Activated T-cell treated with anti-CD3 and anti-CD28 coated beads, Interleukin-2, amount 50 U/mL, for 72 hours (primary cell): ENCODE measurements at regions not wholly inside any gene's neighbourhood (a gene's known extent, or its start where the extent isn't known, plus 50 kb on each side); places are given as distances from the start of the nearest gene placed in this dataset.
A peak's percentile ranks its signal among the peaks of the same experiment; 100 is the strongest.
"Not testable (repeated sequence)": the region's sequence is repeated elsewhere in the genome, so short reads cannot be mapped to it uniquely, and the experiment has no call there.

Source experiments
- ATAC-seq, 2 donors: fragments of 150-1000 bp; cut with Tn5 transposase; replicated peaks in 1 of 2; 2 replicates each; pipeline ENCODE4 v1.10.0; 2021; ENCODE audit warnings: moderate library complexity in 2 of 2, mild to moderate bottlenecking in 1 of 2
- DNase-seq, 2 donors: peaks; one replicate each; pipeline ENCODE4 v3.0.0; 2021 to 2022; ENCODE audit warnings: mixed read lengths in 1 of 2
- H3K27ac Mint-ChIP-seq: one replicate; pipeline ENCODE4 v1.8.0; 2022; ENCODE audit warnings: mild to moderate bottlenecking, moderate library complexity, mixed read lengths
- H3K27me3 Mint-ChIP-seq: one replicate; pipeline ENCODE4 v1.8.0; 2022; ENCODE audit warnings: low read depth, mixed read lengths
- H3K36me3 Mint-ChIP-seq, 2 donors: one replicate each; pipeline ENCODE4 v1.8.0; 2022; ENCODE audit warnings: mixed read lengths in 2 of 2, mild to moderate bottlenecking in 1 of 2; ENCODE audit not compliant: insufficient read depth in 2 of 2
- H3K4me1 Mint-ChIP-seq: one replicate; pipeline ENCODE4 v1.8.0; 2022; ENCODE audit warnings: low read depth, mixed read lengths
- H3K4me3 Mint-ChIP-seq, 2 donors: one replicate each; pipeline ENCODE4 v1.8.0; 2022; ENCODE audit warnings: mild to moderate bottlenecking in 2 of 2, mixed read lengths in 2 of 2, moderate library complexity in 2 of 2
- H3K9me3 Mint-ChIP-seq, 2 donors: one replicate each; pipeline ENCODE4 v1.8.0; 2022; ENCODE audit warnings: mixed read lengths in 2 of 2

- ATAC-seq (no peak), DNase-seq (no peak)
- H3K27me3 Mint-ChIP-seq: no peaks in the 10 kb centered on the region
- H3K36me3 Mint-ChIP-seq: no peaks in the 10 kb centered on the region
- no peak overlapping the region for H3K4me3 Mint-ChIP-seq
- H3K27ac Mint-ChIP-seq: no peak overlapping the region
- H3K4me1 Mint-ChIP-seq: peaks cover 5% of the 10 kb centered on the region
- peaks cover 0 to 2% of the 10 kb centered on the region in 2 donors for H3K9me3 Mint-ChIP-seq
These were observed 299.3 kb upstream of the DDI1 start for GRCh38 chr11:103737037-103737622.

- peaks cover 5% of the 10 kb centered on the region for H3K4me1 Mint-ChIP-seq
- H3K9me3 Mint-ChIP-seq: peaks cover 0 to 3% of the 10 kb centered on the region in 2 donors
- no peak overlapping the region for H3K4me3 Mint-ChIP-seq
- no peak for ATAC-seq
- no peaks in the 10 kb centered on the region for H3K27me3 Mint-ChIP-seq
- no peak overlapping the region for H3K27ac Mint-ChIP-seq
- H3K36me3 Mint-ChIP-seq: no peaks in the 10 kb centered on the region
- DNase-seq: no peak
These were observed 298.7 kb upstream of the DDI1 start for GRCh38 chr11:103737747-103738146.

- H3K9me3 Mint-ChIP-seq, H3K27me3 Mint-ChIP-seq, H3K4me1 Mint-ChIP-seq, DNase-seq, H3K36me3 Mint-ChIP-seq, ATAC-seq, H3K27ac Mint-ChIP-seq: not testable (repeated sequence)
- peak overlapping the region; percentile 34 to 62 for H3K4me3 Mint-ChIP-seq
These were observed 297.2 kb upstream of the DDI1 start for GRCh38 chr11:103739074-103739796.

GRCh38 chr11:103744496-103745153, 291.8 kb upstream of the DDI1 start:
- no peak for ATAC-seq
- no peak for DNase-seq
- H3K4me1 Mint-ChIP-seq: peaks cover 1% of the 10 kb centered on the region
- H3K27me3 Mint-ChIP-seq: no peaks in the 10 kb centered on the region
- H3K4me3 Mint-ChIP-seq: no peak overlapping the region
- H3K36me3 Mint-ChIP-seq: no peaks in the 10 kb centered on the region
- H3K27ac Mint-ChIP-seq: no peak overlapping the region
- peaks cover 1 to 7% of the 10 kb centered on the region in 2 donors for H3K9me3 Mint-ChIP-seq

- no peak for DNase-seq
- no peak overlapping the region for H3K4me3 Mint-ChIP-seq
- no peaks in the 10 kb centered on the region for H3K27me3 Mint-ChIP-seq
- ATAC-seq: no peak
- H3K4me1 Mint-ChIP-seq: no peaks in the 10 kb centered on the region
- no peak overlapping the region for H3K27ac Mint-ChIP-seq
- H3K36me3 Mint-ChIP-seq: no peaks in the 10 kb centered on the region
- H3K9me3 Mint-ChIP-seq: peaks cover 4 to 6% of the 10 kb centered on the region in 2 donors
These were observed 287.3 kb upstream of the DDI1 start for GRCh38 chr11:103749158-103749557.

GRCh38 chr11:103768816-103769215, 267.6 kb upstream of the DDI1 start:
- Mint-ChIP-seq H3K36me3 (no peaks in the 10 kb centered on the region), H3K27me3 (no peaks in the 10 kb centered on the region), H3K4me3 (no peak overlapping the region), H3K27ac (no peak overlapping the region), H3K4me1 (no peaks in the 10 kb centered on the region), H3K9me3 (peaks cover 1 to 7% of the 10 kb centered on the region in 2 donors)
- no peak for DNase-seq
- no peak for ATAC-seq

- Mint-ChIP-seq H3K4me1 (no peaks in the 10 kb centered on the region), H3K9me3 (no peaks in the 10 kb centered on the region), H3K4me3 (no peak overlapping the region), H3K27me3 (no peaks in the 10 kb centered on the region), H3K36me3 (no peaks in the 10 kb centered on the region), H3K27ac (no peak overlapping the region)
- ATAC-seq (no peak), DNase-seq (no peak)
These were observed 263.4 kb upstream of the DDI1 start for GRCh38 chr11:103773059-103773458.

- DNase-seq (no peak), ATAC-seq (no peak)
- Mint-ChIP-seq H3K27ac (no peak overlapping the region), H3K4me1 (no peaks in the 10 kb centered on the region), H3K36me3 (no peaks in the 10 kb centered on the region), H3K27me3 (no peaks in the 10 kb centered on the region), H3K9me3 (no peaks in the 10 kb centered on the region), H3K4me3 (no peak overlapping the region)
These were observed 262.9 kb upstream of the DDI1 start for GRCh38 chr11:103773537-103773936.

- H3K4me1 Mint-ChIP-seq: no peaks in the 10 kb centered on the region
- H3K27me3 Mint-ChIP-seq: no peaks in the 10 kb centered on the region
- no peaks in the 10 kb centered on the region for H3K36me3 Mint-ChIP-seq
- ATAC-seq: no peak
- DNase-seq: no peak
- H3K9me3 Mint-ChIP-seq: no peaks in the 10 kb centered on the region
- H3K27ac Mint-ChIP-seq: no peak overlapping the region
- H3K4me3 Mint-ChIP-seq: no peak overlapping the region
These were observed 257.4 kb upstream of the DDI1 start for GRCh38 chr11:103779054-103779453.

- Mint-ChIP-seq H3K36me3 (peaks cover 0 to 1% of the 10 kb centered on the region in 2 donors), H3K27me3 (no peaks in the 10 kb centered on the region), H3K27ac (no peak overlapping the region), H3K4me1 (no peaks in the 10 kb centered on the region), H3K9me3 (peaks cover 5 to 6% of the 10 kb centered on the region in 2 donors), H3K4me3 (no peak overlapping the region)
- ATAC-seq (no peak), DNase-seq (no peak)
These were observed 246.5 kb upstream of the DDI1 start for GRCh38 chr11:103789952-103790351.

- Mint-ChIP-seq H3K4me3 (no peak overlapping the region), H3K27me3 (no peaks in the 10 kb centered on the region), H3K36me3 (peaks cover 0 to 1% of the 10 kb centered on the region in 2 donors), H3K9me3 (peaks cover 2 to 6% of the 10 kb centered on the region in 2 donors), H3K27ac (peak overlapping the region; percentile 74), H3K4me1 (no peaks in the 10 kb centered on the region)
- ATAC-seq (no peak), DNase-seq (no peak)
These were observed 243.4 kb upstream of the DDI1 start for GRCh38 chr11:103792981-103793468.

GRCh38 chr11:103794262-103794661, 242.2 kb upstream of the DDI1 start:
- Mint-ChIP-seq H3K9me3 (peaks cover 2 to 6% of the 10 kb centered on the region in 2 donors), H3K27me3 (no peaks in the 10 kb centered on the region), H3K36me3 (peaks cover 0 to 1% of the 10 kb centered on the region in 2 donors), H3K27ac (no peak overlapping the region), H3K4me3 (no peak overlapping the region), H3K4me1 (no peaks in the 10 kb centered on the region)
- ATAC-seq (no peak), DNase-seq (no peak)

GRCh38 chr11:103798026-103798425, 238.4 kb upstream of the DDI1 start:
- no peaks in the 10 kb centered on the region for H3K36me3 Mint-ChIP-seq
- H3K27ac Mint-ChIP-seq: no peak overlapping the region
- no peak overlapping the region for H3K4me3 Mint-ChIP-seq

More at GRCh38 chr11:103798026-103798425, 238.4 kb upstream of the DDI1 start:
- Mint-ChIP-seq H3K9me3 (no peaks in the 10 kb centered on the region), H3K27me3 (no peaks in the 10 kb centered on the region), H3K4me1 (no peaks in the 10 kb centered on the region)
- ATAC-seq (no peak), DNase-seq (no peak)
